ENCODE measurements at regions not wholly inside any gene's neighbourhood (a gene's known extent, or its start where the extent isn't known, plus 50 kb on each side); places are given as distances from the start of the nearest gene placed in this dataset.

- Histone ChIP-seq H3K4me1 (ENCODE audit: control insufficient read depth in 2 of 2, insufficient read depth in 1 of 2, low read depth in 1 of 2, low read length in 2 of 2) (peaks cover 0 to 2% of the 10 kb centered on the region in 2 donors), H3K4me3 (ENCODE audit: low read length in 2 of 2) (no peak overlapping the region), H3K4me2 (ENCODE audit: insufficient read depth, low read length, poor library complexity, severe bottlenecking) (no peak overlapping the region), H2BK5ac (ENCODE audit: low read length) (no peak overlapping the region), H4K91ac (ENCODE audit: low read depth, low read length, poor library complexity) (no peak overlapping the region), H3K27ac (replicated peaks; ENCODE audit: low read length) (no peak overlapping the region), H3K9me3 (replicated peaks in 1 of 2; ENCODE audit: control insufficient read depth in 2 of 2, insufficient read depth in 1 of 2, low read depth in 1 of 2, low read length in 2 of 2) (no peaks in the 10 kb centered on the region), H2BK12ac (ENCODE audit: low read length) (no peak overlapping the region), H3K23ac (ENCODE audit: low read depth, low read length, poor library complexity) (no peak overlapping the region), H3K27me3 (ENCODE audit: control insufficient read depth in 3 of 3, insufficient read depth in 3 of 3, low read depth in 1 of 3, low read length in 3 of 3) (no peaks in the 10 kb centered on the region), H2AFZ (ENCODE audit: low read length) (no peak overlapping the region), H3K14ac (ENCODE audit: low read length) (no peak overlapping the region), H3K9ac (ENCODE audit: low read depth, low read length, poor library complexity) (no peak overlapping the region), H3K4ac (ENCODE audit: low read length) (no peak overlapping the region), H2BK15ac (ENCODE audit: low read length) (no peak overlapping the region), H3K36me3 (replicated peaks in 1 of 2; ENCODE audit: control insufficient read depth in 2 of 2, insufficient read depth in 2 of 2, low read length in 2 of 2) (no peaks in the 10 kb centered on the region), H2AK5ac (ENCODE audit: low read depth, low read length) (no peak overlapping the region), H2BK120ac (ENCODE audit: low read depth, low read length) (no peak overlapping the region), H4K8ac (ENCODE audit: low read depth, low read length) (no peak overlapping the region), H3K18ac (ENCODE audit: low read length) (peak overlapping the region; percentile 9), H3K79me1 (ENCODE audit: low read depth, low read length) (no peaks in the 10 kb centered on the region)
- WGBS, 2 donors (ENCODE audit: extremely low coverage in 2 of 2, insufficient read length in 2 of 2, insufficient replicate concordance in 1 of 2), result no CpG with 5 or more reads among the region's 5 CpGs
- no peak for DNase-seq (ENCODE audit: low spot score)
Observed at GRCh38 chr1:94714152-94714551, 106.0 kb upstream of the SLC44A3 start.

GRCh38 chr1:94713472-94714141, 106.5 kb upstream of the SLC44A3 start:
- H2BK5ac ChIP-seq (ENCODE audit: low read length), result no peak overlapping the region
- H3K23ac ChIP-seq (ENCODE audit: low read depth, low read length, poor library complexity), result no peak overlapping the region
- H3K4me2 ChIP-seq (ENCODE audit: insufficient read depth, low read length, poor library complexity, severe bottlenecking), result no peak overlapping the region
- no peak overlapping the region for H3K9ac ChIP-seq (ENCODE audit: low read depth, low read length, poor library complexity)
- no peak overlapping the region for H2BK12ac ChIP-seq (ENCODE audit: low read length)
- no peaks in the 10 kb centered on the region for H3K9me3 ChIP-seq (replicated peaks in 1 of 2; ENCODE audit: control insufficient read depth in 2 of 2, insufficient read depth in 1 of 2, low read depth in 1 of 2, low read length in 2 of 2)
- H2AFZ ChIP-seq (ENCODE audit: low read length), result no peak overlapping the region
- no peak overlapping the region for H2BK15ac ChIP-seq (ENCODE audit: low read length)
- no peaks in the 10 kb centered on the region for H3K36me3 ChIP-seq (replicated peaks in 1 of 2; ENCODE audit: control insufficient read depth in 2 of 2, insufficient read depth in 2 of 2, low read length in 2 of 2)
- WGBS, 2 donors (ENCODE audit: extremely low coverage in 2 of 2, insufficient read length in 2 of 2, insufficient replicate concordance in 1 of 2), result no CpG with 5 or more reads among the region's 7 CpGs
- H2BK120ac ChIP-seq (ENCODE audit: low read depth, low read length), result no peak overlapping the region
- no peaks in the 10 kb centered on the region for H3K27me3 ChIP-seq (ENCODE audit: control insufficient read depth in 3 of 3, insufficient read depth in 3 of 3, low read depth in 1 of 3, low read length in 3 of 3)
- no peak overlapping the region for H2AK5ac ChIP-seq (ENCODE audit: low read depth, low read length)
- H3K27ac ChIP-seq (replicated peaks; ENCODE audit: low read length), result no peak overlapping the region
- H3K4me1 ChIP-seq (ENCODE audit: control insufficient read depth in 2 of 2, insufficient read depth in 1 of 2, low read depth in 1 of 2, low read length in 2 of 2), result peaks cover 1 to 3% of the 10 kb centered on the region in 2 donors
- no peaks in the 10 kb centered on the region for H3K79me1 ChIP-seq (ENCODE audit: low read depth, low read length)
- H4K8ac ChIP-seq (ENCODE audit: low read depth, low read length), result no peak overlapping the region
- H3K4ac ChIP-seq (ENCODE audit: low read length), result no peak overlapping the region
- H3K14ac ChIP-seq (ENCODE audit: low read length), result no peak overlapping the region
- H3K4me3 ChIP-seq (ENCODE audit: low read length in 2 of 2), result no peak overlapping the region
- no peak for DNase-seq (ENCODE audit: low spot score)
- H4K91ac ChIP-seq (ENCODE audit: low read depth, low read length, poor library complexity), result no peak overlapping the region
- no peak overlapping the region for H3K18ac ChIP-seq (ENCODE audit: low read length)

GRCh38 chr1:94709891-94710581, 110.1 kb upstream of the SLC44A3 start:
- no peak overlapping the region for H3K9ac ChIP-seq (ENCODE audit: low read depth, low read length, poor library complexity)
- H3K23ac ChIP-seq (ENCODE audit: low read depth, low read length, poor library complexity), result no peak overlapping the region
- peaks cover 1 to 4% of the 10 kb centered on the region in 2 donors for H3K4me1 ChIP-seq (ENCODE audit: control insufficient read depth in 2 of 2, insufficient read depth in 1 of 2, low read depth in 1 of 2, low read length in 2 of 2)
- no peak overlapping the region for H4K8ac ChIP-seq (ENCODE audit: low read depth, low read length)
- no CpG with 5 or more reads among the region's 8 CpGs for WGBS, 2 donors (ENCODE audit: extremely low coverage in 2 of 2, insufficient read length in 2 of 2, insufficient replicate concordance in 1 of 2)
- no peak overlapping the region for H3K4me2 ChIP-seq (ENCODE audit: insufficient read depth, low read length, poor library complexity, severe bottlenecking)
- no peak overlapping the region for H2BK5ac ChIP-seq (ENCODE audit: low read length)
- no peak overlapping the region for H2BK15ac ChIP-seq (ENCODE audit: low read length)
- H2BK120ac ChIP-seq (ENCODE audit: low read depth, low read length), result no peak overlapping the region
- H2BK12ac ChIP-seq (ENCODE audit: low read length), result no peak overlapping the region
- no peak overlapping the region for H2AK5ac ChIP-seq (ENCODE audit: low read depth, low read length)
- peak overlapping the region; percentile 25 for H3K14ac ChIP-seq (ENCODE audit: low read length)
- DNase-seq (ENCODE audit: low spot score), result no peak
- no peak overlapping the region for H3K27ac ChIP-seq (replicated peaks; ENCODE audit: low read length)
- H3K18ac ChIP-seq (ENCODE audit: low read length), result peak overlapping the region; percentile 13
- no peak overlapping the region for H3K4me3 ChIP-seq (ENCODE audit: low read length in 2 of 2)
- H3K9me3 ChIP-seq (replicated peaks in 1 of 2; ENCODE audit: control insufficient read depth in 2 of 2, insufficient read depth in 1 of 2, low read depth in 1 of 2, low read length in 2 of 2), result no peaks in the 10 kb centered on the region
- H4K91ac ChIP-seq (ENCODE audit: low read depth, low read length, poor library complexity), result peak overlapping the region; percentile 77
- H2AFZ ChIP-seq (ENCODE audit: low read length), result no peak overlapping the region
- H3K36me3 ChIP-seq (replicated peaks in 1 of 2; ENCODE audit: control insufficient read depth in 2 of 2, insufficient read depth in 2 of 2, low read length in 2 of 2), result no peaks in the 10 kb centered on the region
- no peaks in the 10 kb centered on the region for H3K79me1 ChIP-seq (ENCODE audit: low read depth, low read length)
- no peak overlapping the region for H3K4ac ChIP-seq (ENCODE audit: low read length)
- no peaks in the 10 kb centered on the region for H3K27me3 ChIP-seq (ENCODE audit: control insufficient read depth in 3 of 3, insufficient read depth in 3 of 3, low read depth in 1 of 3, low read length in 3 of 3)

- Histone ChIP-seq H4K91ac (ENCODE audit: low read depth, low read length, poor library complexity) (no peak overlapping the region), H3K4me3 (ENCODE audit: low read length in 2 of 2) (no peak overlapping the region), H3K4me1 (ENCODE audit: control insufficient read depth in 2 of 2, insufficient read depth in 1 of 2, low read depth in 1 of 2, low read length in 2 of 2) (peaks cover 1 to 4% of the 10 kb centered on the region in 2 donors), H2AFZ (ENCODE audit: low read length) (peak overlapping the region; percentile 32), H3K27me3 (ENCODE audit: control insufficient read depth in 3 of 3, insufficient read depth in 3 of 3, low read depth in 1 of 3, low read length in 3 of 3) (no peaks in the 10 kb centered on the region), H4K8ac (ENCODE audit: low read depth, low read length) (no peak overlapping the region), H2BK5ac (ENCODE audit: low read length) (no peak overlapping the region), H3K36me3 (replicated peaks in 1 of 2; ENCODE audit: control insufficient read depth in 2 of 2, insufficient read depth in 2 of 2, low read length in 2 of 2) (no peaks in the 10 kb centered on the region), H3K79me1 (ENCODE audit: low read depth, low read length) (no peaks in the 10 kb centered on the region), H2AK5ac (ENCODE audit: low read depth, low read length) (peak overlapping the region; percentile 8), H3K4me2 (ENCODE audit: insufficient read depth, low read length, poor library complexity, severe bottlenecking) (no peak overlapping the region), H3K9me3 (replicated peaks in 1 of 2; ENCODE audit: control insufficient read depth in 2 of 2, insufficient read depth in 1 of 2, low read depth in 1 of 2, low read length in 2 of 2) (no peaks in the 10 kb centered on the region), H3K18ac (ENCODE audit: low read length) (peak overlapping the region; percentile 38), H3K9ac (ENCODE audit: low read depth, low read length, poor library complexity) (no peak overlapping the region), H3K27ac (replicated peaks; ENCODE audit: low read length) (no peak overlapping the region), H3K4ac (ENCODE audit: low read length) (no peak overlapping the region), H3K23ac (ENCODE audit: low read depth, low read length, poor library complexity) (no peak overlapping the region), H3K14ac (ENCODE audit: low read length) (no peak overlapping the region), H2BK120ac (ENCODE audit: low read depth, low read length) (no peak overlapping the region), H2BK15ac (ENCODE audit: low read length) (peak overlapping the region; percentile 22), H2BK12ac (ENCODE audit: low read length) (peak overlapping the region; percentile 27)
- DNase-seq (ENCODE audit: low spot score), result no peak
- no CpG with 5 or more reads among the region's 8 CpGs for WGBS, 2 donors (ENCODE audit: extremely low coverage in 2 of 2, insufficient read length in 2 of 2, insufficient replicate concordance in 1 of 2)
Observed at GRCh38 chr1:94708811-94709210, 111.3 kb upstream of the SLC44A3 start.

Measured in neuronal stem cell (in vitro differentiated cells).